H1 (cell line): ENCODE measurements at regions not wholly inside any gene's neighbourhood (a gene's known extent, or its start where the extent isn't known, plus 50 kb on each side); places are given as distances from the start of the nearest gene placed in this dataset.

Source experiments
- CTCF ChIA-PET: fragments of 300-600 bp; sonication (Branson Sonifier 250); formaldehyde crosslinking; loops from one replicate; lab custom pipeline; 2021; ENCODE audit not compliant: partially characterized antibody; lab: Charles Lee
- POLR2A ChIA-PET: fragments of 300-600 bp; sonication (Branson Sonifier 250); formaldehyde crosslinking; loops from one replicate; lab custom pipeline; 2021; ENCODE audit warnings: inconsistent platforms; ENCODE audit not compliant: partially characterized antibody; lab: Charles Lee
- DNase-seq, 2 experiments: peaks; one replicate each; pipeline versions ENCODE4 v3.0.0 to v3.0.0-alpha.2; 2010 to 2022; ENCODE audit warnings: low spot score in 2 of 2, low read depth in 1 of 2, mixed read lengths in 1 of 2
- FAIRE-seq: peaks from 2 replicates; lab custom pipeline; 2011; peaks lifted over from hg19 to GRCh38; lab: Jason Lieb, UNC
- H2AFZ ChIP-seq: 2 replicates; pipeline ENCODE4 v1.8.1; 2012; ENCODE audit warnings: low read length, inconsistent platforms
- H2AK5ac ChIP-seq: 2 replicates; pipeline ENCODE4 v1.6.1; 2013; ENCODE audit warnings: low read depth, low read length
- H2BK120ac ChIP-seq: replicated peaks from 2 replicates; pipeline ENCODE3; 2013; ENCODE audit warnings: low read depth, low read length, inconsistent platforms
- H2BK12ac ChIP-seq: 2 replicates; pipeline ENCODE4 v1.6.1; 2013; ENCODE audit warnings: low read depth, low read length
- H2BK15ac ChIP-seq: 2 replicates; pipeline ENCODE4 v1.6.1; 2013; ENCODE audit warnings: low read length
- H2BK20ac ChIP-seq: 2 replicates; pipeline ENCODE4 v1.6.1; 2013; ENCODE audit warnings: low read length
- H2BK5ac ChIP-seq: 2 replicates; pipeline ENCODE4 v1.6.1; 2013; ENCODE audit warnings: low read depth, low read length
- H3K14ac ChIP-seq: 2 replicates; pipeline ENCODE4 v1.6.1; 2013; ENCODE audit warnings: inconsistent platforms; ENCODE audit not compliant: insufficient read length
- H3K18ac ChIP-seq: 2 replicates; pipeline ENCODE4 v1.6.1; 2013; ENCODE audit warnings: low read length; ENCODE audit errors: extremely low read depth
- H3K23ac ChIP-seq: 2 replicates; pipeline ENCODE4 v1.6.1; 2013; ENCODE audit warnings: inconsistent platforms; ENCODE audit not compliant: insufficient read length
- H3K23me2 ChIP-seq: 2 replicates; pipeline ENCODE4 v1.6.1; 2013; ENCODE audit warnings: low read depth, low read length
- H3K27ac ChIP-seq: 2 replicates; pipeline ENCODE4 v1.6.1; 2011; ENCODE audit warnings: low read depth, low read length, inconsistent platforms
- H3K27me3 ChIP-seq, 4 experiments: replicated peaks in 1 of 4; 1 replicate in 1 of 4; 2 replicates in 3 of 4; pipeline versions ENCODE4 v1.6.1 to v1.8.1; 2011 to 2013; ENCODE audit warnings: low read length in 3 of 4, mild to moderate bottlenecking in 3 of 4, inconsistent platforms in 2 of 4, mixed read lengths in 2 of 4, moderate library complexity in 1 of 4; ENCODE audit not compliant: control insufficient read depth in 3 of 4, insufficient read depth in 3 of 4; ENCODE audit errors: extremely low read depth in 1 of 4
- H3K36me3 ChIP-seq, 4 experiments: 2 replicates each; pipeline versions ENCODE4 v1.6.1 to v1.8.1; 2011 to 2013; ENCODE audit warnings: mild to moderate bottlenecking in 4 of 4, low read length in 3 of 4, moderate library complexity in 2 of 4, control low read depth in 1 of 4, inconsistent platforms in 1 of 4; ENCODE audit not compliant: insufficient read depth in 4 of 4, control insufficient read depth in 2 of 4
- H3K4ac ChIP-seq: replicated peaks from 2 replicates; pipeline ENCODE3; 2013; ENCODE audit warnings: low read length, low read depth, mixed read lengths, inconsistent platforms; ENCODE audit not compliant: insufficient read length
- H3K4me1 ChIP-seq, 4 experiments: replicated peaks in 1 of 4; 1 replicate in 1 of 4; 2 replicates in 3 of 4; pipeline versions ENCODE4 v1.6.1 to v1.8.1; 2011 to 2013; ENCODE audit warnings: low read length in 3 of 4, inconsistent platforms in 2 of 4, mixed read lengths in 1 of 4; ENCODE audit not compliant: insufficient read depth in 4 of 4, control insufficient read depth in 3 of 4
- H3K4me2 ChIP-seq, 2 experiments: 2 replicates each; pipeline versions ENCODE4 v1.6.1 to v1.8.1; 2011 to 2013; ENCODE audit warnings: low read depth in 2 of 2, low read length in 2 of 2, control low read depth in 1 of 2, inconsistent platforms in 1 of 2, mild to moderate bottlenecking in 1 of 2; ENCODE audit not compliant: insufficient read depth in 1 of 2
- H3K4me3 ChIP-seq, 4 experiments: fragments of 200-600, 300-600 bp in 1 of 4; sonication (generic), shearing (Covaris generic), sonication (Bioruptor Twin) in 1 of 4; 2 replicates each; pipeline versions ENCODE4 v1.5.1 to v1.8.1; 2011 to 2016; ENCODE audit warnings: low read length in 4 of 4, low read depth in 3 of 4, control low read depth in 2 of 4, inconsistent platforms in 2 of 4, mild to moderate bottlenecking in 2 of 4, mixed read lengths in 1 of 4, moderate library complexity in 1 of 4; ENCODE audit not compliant: insufficient read depth in 2 of 4; ENCODE audit errors: extremely low read depth in 1 of 4
- H3K56ac ChIP-seq: replicated peaks from 2 replicates; pipeline ENCODE3; 2013; ENCODE audit warnings: low read depth, mild to moderate bottlenecking, mixed read lengths, low read length, inconsistent platforms; ENCODE audit not compliant: insufficient read length
- H3K79me1 ChIP-seq: 2 replicates; pipeline ENCODE4 v1.6.1; 2013; ENCODE audit warnings: low read depth, low read length, control low read depth
- H3K79me2 ChIP-seq, 2 experiments: 2 replicates each; pipeline versions ENCODE4 v1.6.1 to v1.8.1; 2012 to 2013; ENCODE audit warnings: low read length in 2 of 2, mild to moderate bottlenecking in 2 of 2, inconsistent platforms in 1 of 2; ENCODE audit not compliant: insufficient read depth in 2 of 2, control insufficient read depth in 1 of 2
- H3K9ac ChIP-seq, 4 experiments: replicated peaks in 1 of 4; 1 replicate in 1 of 4; 2 replicates in 3 of 4; pipeline versions ENCODE4 v1.6.1 to v1.8.1; 2011 to 2013; ENCODE audit warnings: low read depth in 3 of 4, low read length in 3 of 4, control low read depth in 2 of 4, mild to moderate bottlenecking in 2 of 4, moderate library complexity in 2 of 4, inconsistent platforms in 1 of 4; ENCODE audit errors: extremely low read depth in 1 of 4
- H3K9me3 ChIP-seq, 2 experiments: 2 replicates each; pipeline versions ENCODE4 v1.6.1 to v1.8.1; 2012 to 2013; ENCODE audit warnings: mild to moderate bottlenecking in 2 of 2, moderate library complexity in 2 of 2, control low read depth in 1 of 2, inconsistent platforms in 1 of 2, low read depth in 1 of 2, low read length in 1 of 2, mixed read lengths in 1 of 2; ENCODE audit not compliant: insufficient read depth in 2 of 2
- H4K20me1 ChIP-seq, 2 experiments: replicated peaks in 1 of 2; 2 replicates each; pipeline versions ENCODE3 to v1.8.1; 2011 to 2013; ENCODE audit warnings: inconsistent platforms in 2 of 2, low read length in 2 of 2, mild to moderate bottlenecking in 1 of 2; ENCODE audit not compliant: insufficient read depth in 2 of 2, control insufficient read depth in 1 of 2
- H4K5ac ChIP-seq: 2 replicates; pipeline ENCODE4 v1.6.1; 2013; ENCODE audit warnings: low read length, low read depth, mixed read lengths, inconsistent platforms; ENCODE audit not compliant: insufficient read length
- H4K8ac ChIP-seq: 2 replicates; pipeline ENCODE4 v1.8.0; 2013; ENCODE audit warnings: mild to moderate bottlenecking, moderate library complexity, low read length, inconsistent platforms; ENCODE audit not compliant: insufficient read depth; ENCODE audit errors: extremely low read depth
- H4K91ac ChIP-seq: replicated peaks from 2 replicates; pipeline ENCODE3; 2013; ENCODE audit warnings: low read length, mixed read lengths, inconsistent platforms; ENCODE audit not compliant: insufficient read length
- RAD21 ChIP-seq, 2 experiments: IDR thresholded peaks in 1 of 2; conservative IDR thresholded peaks in 1 of 2; 2 replicates each; pipeline ENCODE4 v1.6.1; 2011; ENCODE audit warnings: low read depth in 2 of 2, low read length in 2 of 2, improper control_type of control experiment in 1 of 2, inconsistent platforms in 1 of 2, mild to moderate bottlenecking in 1 of 2, moderate library complexity in 1 of 2
- RFX5 ChIP-seq: IDR thresholded peaks from 2 replicates; pipeline ENCODE4 v1.6.1; 2011; ENCODE audit warnings: low read depth, low read length, improper control_type of control experiment, borderline replicate concordance
- WGBS, 2 experiments: shearing (Covaris generic) in 1 of 2; methylation state at CpG; one replicate each; pipeline versions ENCODE4 v1.1.6 to v1.1.7; 2013 to 2015; ENCODE audit warnings: low lambda C conversion rate in 2 of 2, mixed read lengths in 2 of 2, inconsistent platforms in 1 of 2, low coverage in 1 of 2, missing lambda C conversion rate in 1 of 2; ENCODE audit not compliant: insufficient replicate concordance in 2 of 2, insufficient coverage in 1 of 2, insufficient read length in 1 of 2; ENCODE audit errors: extremely low coverage in 1 of 2, missing lambda C conversion rate in 1 of 2; 5-methylcytosine and 5-hydroxymethylcytosine counted together
- TF ChIP-seq, protein P1 (sequence below): IDR thresholded peaks from 2 replicates; pipeline ENCODE4 v1.6.1; 2012; ENCODE audit warnings: low read length, inconsistent platforms

DNA sequence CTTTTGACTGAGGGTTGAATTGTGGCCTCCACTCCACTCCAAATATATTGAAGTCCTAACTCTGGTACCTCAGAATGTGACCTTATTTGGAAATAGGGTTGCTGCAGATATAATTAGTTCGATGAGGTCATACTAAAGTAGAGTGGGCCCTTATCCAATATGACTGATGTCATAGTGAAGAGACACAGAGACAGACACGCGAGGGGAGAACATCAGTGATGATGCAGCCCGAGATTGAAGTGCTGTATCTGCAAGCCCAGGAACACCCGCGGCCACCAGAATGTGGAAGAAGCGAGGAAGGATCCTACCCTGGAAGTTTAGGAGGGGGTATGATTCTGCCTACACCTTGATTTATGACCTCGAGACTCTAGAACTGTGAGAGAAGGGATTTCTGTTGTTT lies 279.0 kb downstream of the ANKRD50 start:
- no peaks in the 10 kb centered on the region for H3K9me3 ChIP-seq
- H3K4me2 ChIP-seq: no peak overlapping the region
- no peak overlapping the region for H2BK12ac ChIP-seq
- no peak overlapping the region for H3K27ac ChIP-seq
- no peaks in the 10 kb centered on the region for H3K79me1 ChIP-seq
- H2BK15ac ChIP-seq: no peak overlapping the region
- no peak overlapping the region for H2AK5ac ChIP-seq
- H3K4ac ChIP-seq: no peak overlapping the region
- H3K27me3 ChIP-seq: no peaks in the 10 kb centered on the region
- 92% methylated on average over 8 of the region's 8 CpGs; no CpG with 5 or more reads in 1 of the 2 experiments for WGBS, 2 experiments
- H3K4me3 ChIP-seq: no peak overlapping the region
- no peak for DNase-seq
- H3K56ac ChIP-seq: no peak overlapping the region
- no peak for FAIRE-seq
- H3K36me3 ChIP-seq: no peaks in the 10 kb centered on the region
- H2BK20ac ChIP-seq: no peak overlapping the region
- H2BK5ac ChIP-seq: no peak overlapping the region
- no peak overlapping the region for H4K5ac ChIP-seq
- no peaks in the 10 kb centered on the region for H4K20me1 ChIP-seq
- H3K4me1 ChIP-seq: no peaks in the 10 kb centered on the region; a peak in 1 of 7 replicates
- H4K91ac ChIP-seq: no peak overlapping the region
- H3K9ac ChIP-seq: no peak overlapping the region
- no peak overlapping the region for H3K23ac ChIP-seq
- H3K18ac ChIP-seq: no peak overlapping the region
- no peak overlapping the region for H2AFZ ChIP-seq
- ChIA-PET CTCF (no interaction called here), POLR2A (no interaction called here)
- H3K14ac ChIP-seq: no peak overlapping the region
- H2BK120ac ChIP-seq: no peak overlapping the region
- no peaks in the 10 kb centered on the region for H3K79me2 ChIP-seq
- H4K8ac ChIP-seq: no peak overlapping the region
- H3K23me2 ChIP-seq: no peaks in the 10 kb centered on the region
- no peak for TF ChIP-seq RFX5
- TF ChIP-seq RAD21 (IDR thresholded peaks at IDR 0.05 in 1 of 2, conservative IDR thresholded peaks at IDR 0.05 in 1 of 2; ENCODE audit: low read depth in 2 of 2, low read length in 2 of 2): no peak
- TF ChIP-seq, protein P1, sequence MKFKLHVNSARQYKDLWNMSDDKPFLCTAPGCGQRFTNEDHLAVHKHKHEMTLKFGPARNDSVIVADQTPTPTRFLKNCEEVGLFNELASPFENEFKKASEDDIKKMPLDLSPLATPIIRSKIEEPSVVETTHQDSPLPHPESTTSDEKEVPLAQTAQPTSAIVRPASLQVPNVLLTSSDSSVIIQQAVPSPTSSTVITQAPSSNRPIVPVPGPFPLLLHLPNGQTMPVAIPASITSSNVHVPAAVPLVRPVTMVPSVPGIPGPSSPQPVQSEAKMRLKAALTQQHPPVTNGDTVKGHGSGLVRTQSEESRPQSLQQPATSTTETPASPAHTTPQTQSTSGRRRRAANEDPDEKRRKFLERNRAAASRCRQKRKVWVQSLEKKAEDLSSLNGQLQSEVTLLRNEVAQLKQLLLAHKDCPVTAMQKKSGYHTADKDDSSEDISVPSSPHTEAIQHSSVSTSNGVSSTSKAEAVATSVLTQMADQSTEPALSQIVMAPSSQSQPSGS: no peak
